K562 (cell line): ENCODE measurements at regions not wholly inside any gene's neighbourhood (a gene's known extent, or its start where the extent isn't known, plus 50 kb on each side); places are given as distances from the start of the nearest gene placed in this dataset.

ENCODE experiments used
- ATAC-seq: fragments of 200-7000 bp; cut with Tn5 transposase; 3 replicates; pipeline ENCODE4 v1.9.1; 2020; ENCODE audit warnings: moderate library complexity
- BruUV-seq: library from RNA; stranded (reverse); fragments of 400-500 nt; replicated peaks from 2 replicates; lab custom pipeline; 2021; lab: Mats Ljungman, UMichigan
- CTCF ChIA-PET: fragments of 300-600 bp; formaldehyde crosslinking; extraction: SDS; loops from one replicate; lab custom pipeline; 2021; ENCODE audit warnings: low intra/inter-chr PET ratio; lab: Yijun Ruan, JAX
- POLR2A ChIA-PET: fragments of 300-600, 350-650 bp; sonication (Branson Sonifier 250); formaldehyde crosslinking; extraction: SDS; loops from one replicate; lab custom pipeline; 2021; ENCODE audit warnings: antibody characterized with exemption, inconsistent platforms; lab: Yijun Ruan, JAX
- DNase-seq, 4 experiments: peaks; one replicate each; pipeline versions ENCODE4 v3.0.0 to v3.0.0-alpha.2; 2011 to 2018; ENCODE audit warnings: low spot score in 3 of 4, mixed read lengths in 3 of 4; ENCODE audit errors: extremely low read depth in 1 of 4
- FAIRE-seq: peaks from 2 replicates; lab custom pipeline; 2011; peaks lifted over from hg19 to GRCh38; lab: Jason Lieb, UNC
- H2AFZ ChIP-seq: 2 replicates; pipeline ENCODE4 v1.6.0; 2011; ENCODE audit warnings: low read depth, low read length, control low read depth, inconsistent platforms
- H3K27ac ChIP-seq: fragments of 200-600 bp; 3 replicates; pipeline ENCODE4 v1.8.0; 2011; ENCODE audit warnings: low read depth, mild to moderate bottlenecking, control low read depth, inconsistent platforms, low read length, moderate library complexity, mixed read lengths; ENCODE audit errors: extremely low read depth
- H3K27me3 ChIP-seq, 2 experiments: fragments of 300-600 bp in 1 of 2; 2 replicates in 1 of 2; 3 replicates in 1 of 2; pipeline versions ENCODE4 v1.6.0 to v1.8.0; 2011; ENCODE audit warnings: inconsistent platforms in 2 of 2, low read length in 2 of 2, mild to moderate bottlenecking in 1 of 2, mixed read lengths in 1 of 2, moderate library complexity in 1 of 2; ENCODE audit not compliant: control insufficient read depth in 2 of 2, insufficient read depth in 2 of 2
- H3K36me3 ChIP-seq: fragments of 300-600 bp; 3 replicates; pipeline ENCODE4 v1.8.0; 2011; ENCODE audit warnings: mild to moderate bottlenecking, low read length, inconsistent platforms; ENCODE audit not compliant: control insufficient read depth, insufficient read depth
- H3K4me1 ChIP-seq, 2 experiments: fragments of 200-600 bp in 1 of 2; replicated peaks in 1 of 2; 2 replicates in 1 of 2; 3 replicates in 1 of 2; pipeline versions ENCODE4 v1.5.1 to v1.8.0; 2011; ENCODE audit warnings: inconsistent platforms in 2 of 2, low read length in 2 of 2, mild to moderate bottlenecking in 1 of 2, mixed read lengths in 1 of 2, moderate library complexity in 1 of 2; ENCODE audit not compliant: control insufficient read depth in 2 of 2, insufficient read depth in 2 of 2
- H3K4me2 ChIP-seq: 2 replicates; pipeline ENCODE4 v1.6.1; 2011; ENCODE audit warnings: low read length, control low read depth, inconsistent platforms, mixed read lengths; ENCODE audit not compliant: insufficient read depth
- H3K4me3 ChIP-seq: fragments of 200-600 bp; sonication (generic), shearing (Covaris generic); 2 replicates; pipeline ENCODE4 v1.5.1; 2016; ENCODE audit warnings: control low read depth, inconsistent platforms
- H3K79me2 ChIP-seq: fragments of 200-600 bp; 3 replicates; pipeline ENCODE4 v1.8.0; 2011; ENCODE audit warnings: low read length, inconsistent platforms; ENCODE audit not compliant: control insufficient read depth, insufficient read depth
- H3K9ac ChIP-seq, 2 experiments: 2 replicates each; pipeline versions ENCODE4 v1.6.0 to v1.6.1; 2011; ENCODE audit warnings: low read depth in 2 of 2, low read length in 2 of 2, control low read depth in 1 of 2, inconsistent platforms in 1 of 2, mild to moderate bottlenecking in 1 of 2, mixed read lengths in 1 of 2; ENCODE audit not compliant: insufficient read depth in 1 of 2
- H3K9me1 ChIP-seq: one replicate; pipeline ENCODE4 v1.6.0; 2011; ENCODE audit warnings: inconsistent platforms, mild to moderate bottlenecking, low read length, moderate library complexity; ENCODE audit not compliant: control insufficient read depth, insufficient read depth
- H3K9me3 ChIP-seq: replicated peaks from 2 replicates; pipeline ENCODE4 v1.5.1; 2011; ENCODE audit warnings: low read depth, low read length, inconsistent platforms; ENCODE audit not compliant: control insufficient read depth, insufficient read depth
- H4K20me1 ChIP-seq: replicated peaks from 2 replicates; pipeline ENCODE4 v1.6.1; 2011; ENCODE audit warnings: low read length, inconsistent platforms, mixed read lengths; ENCODE audit not compliant: control insufficient read depth, insufficient read depth
- ATF7 ChIP-seq: fragments of 450-650 bp; IDR thresholded peaks from 2 replicates; pipeline ENCODE4 v1.7.1; 2014; ENCODE audit warnings: mild to moderate bottlenecking, moderate library complexity
- DEAF1 ChIP-seq: fragments of 450-650 bp; formaldehyde crosslinking; IDR thresholded peaks from 2 replicates; pipeline ENCODE4 v1.4.0; 2020; ENCODE audit warnings: mild to moderate bottlenecking, moderate library complexity
- ETV1 ChIP-seq: fragments of 450-650 bp; conservative IDR thresholded peaks from 2 replicates; pipeline ENCODE4 v1.6.1; 2016; ENCODE audit warnings: missing genetic modification characterization, control low read depth, low read depth, missing compliant biosample characterization
- ID3 ChIP-seq, 2 experiments: fragments of 250-450 bp in 1 of 2; fragments of 450-650 bp in 1 of 2; sonication (Bioruptor Pico) in 1 of 2; IDR thresholded peaks; 2 replicates each; pipeline versions ENCODE4 v1.6.1 to v1.8.0; 2016 to 2021; ENCODE audit warnings: mild to moderate bottlenecking in 2 of 2, moderate library complexity in 2 of 2, missing compliant biosample characterization in 1 of 2, missing genetic modification characterization in 1 of 2
- KDM1A ChIP-seq, 2 experiments: fragments of 450-650 bp; IDR thresholded peaks; 2 replicates each; pipeline ENCODE4 v1.6.1; 2016; ENCODE audit warnings: mild to moderate bottlenecking in 2 of 2
- KDM4B ChIP-seq, 2 experiments: fragments of 450-650 bp in 1 of 2; sonication (generic) in 1 of 2; IDR thresholded peaks; 2 replicates each; pipeline ENCODE4 v1.6.1; 2016 to 2017; ENCODE audit warnings: borderline replicate concordance in 2 of 2, antibody characterized with exemption in 1 of 2, low read depth in 1 of 2, mild to moderate bottlenecking in 1 of 2
- NBN ChIP-seq: fragments of 450-650 bp; IDR thresholded peaks from 2 replicates; pipeline ENCODE4 v1.6.1; 2016; ENCODE audit warnings: low read depth, mild to moderate bottlenecking
- NFE2 ChIP-seq: IDR thresholded peaks from 2 replicates; pipeline ENCODE4 v1.6.1; 2014; ENCODE audit warnings: antibody characterized with exemption, low read depth
- STAG1 ChIP-seq: sonication (generic); formaldehyde crosslinking; IDR thresholded peaks from 2 replicates; pipeline ENCODE4 v1.5.0; 2020; ENCODE audit warnings: missing genetic modification reagents, borderline replicate concordance
- TEAD4 ChIP-seq, 2 experiments: sonication (generic) in 1 of 2; formaldehyde crosslinking in 1 of 2; IDR thresholded peaks; 2 replicates each; pipeline versions ENCODE4 v1.6.1 to v1.8.0; 2012 to 2022; ENCODE audit warnings: borderline replicate concordance in 1 of 2, inconsistent platforms in 1 of 2, low read length in 1 of 2, mild to moderate bottlenecking in 1 of 2, missing genetic modification reagents in 1 of 2
- TOE1 ChIP-seq, 2 experiments: fragments of 450-650 bp in 1 of 2; sonication (generic) in 1 of 2; formaldehyde crosslinking in 1 of 2; IDR thresholded peaks; 2 replicates each; pipeline versions ENCODE4 v1.7.1 to v1.8.0; 2016 to 2022; ENCODE audit warnings: borderline replicate concordance in 2 of 2, mild to moderate bottlenecking in 2 of 2, antibody characterized with exemption in 1 of 2, inconsistent platforms in 1 of 2, low read depth in 1 of 2, missing genetic modification reagents in 1 of 2, moderate library complexity in 1 of 2
- ZEB2 ChIP-seq: fragments of 450-650 bp; IDR thresholded peaks from 2 replicates; pipeline ENCODE4 v1.6.1; 2016
- ZNF263 ChIP-seq: sonication (generic); formaldehyde crosslinking; IDR thresholded peaks from 2 replicates; pipeline ENCODE4 v1.8.0; 2022; ENCODE audit warnings: mild to moderate bottlenecking, missing genetic modification reagents, borderline replicate concordance
- WGBS: fragments of 100-300 bp; shearing (Covaris generic); methylation state at CpG from one replicate; pipeline ENCODE4 v1.1.6; 2016; ENCODE audit warnings: low coverage, mixed read lengths; ENCODE audit not compliant: insufficient coverage; ENCODE audit errors: missing lambda C conversion rate; 5-methylcytosine and 5-hydroxymethylcytosine counted together
- in situ Hi-C: fragments of 300-500 bp; cut with MboI; formaldehyde crosslinking; loops from 4 replicates; pipeline ENCODE4 v1.15.0; 2018; ENCODE audit warnings: inconsistent platforms, mixed read lengths
- intact Hi-C: fragments of 100-400 bp; cut with micrococcal nuclease; formaldehyde crosslinking; loops from 2 replicates; pipeline ENCODE4 v1.14.2; 2022

- Histone ChIP-seq H3K4me2 (peak overlapping the region; percentile 22; the same call in 1 of the 2 replicates), H3K9me1 (no peaks in the 10 kb centered on the region), H3K27ac (no peak overlapping the region), H3K27me3 (no peaks in the 10 kb centered on the region; a peak in 1 of 5 replicates), H4K20me1 (no peaks in the 10 kb centered on the region), H3K9me3 (no peaks in the 10 kb centered on the region), H3K9ac (peak overlapping the region in 1 of 2 experiments; percentile 23; a peak in 2 of 4 replicates), H3K36me3 (no peaks in the 10 kb centered on the region), H3K79me2 (no peaks in the 10 kb centered on the region), H3K4me3 (no peak overlapping the region), H3K4me1 (peaks cover 10 to 19% of the 10 kb centered on the region in 2 experiments), H2AFZ (peak overlapping the region; percentile 88)
- 67% methylated on average over 21 of the region's 22 CpGs for WGBS
- ATAC-seq (peak; percentile 95), DNase-seq (peak; percentile 39 to 84 (median 59)), FAIRE-seq (peak; percentile 78)
- ChIA-PET POLR2A (interaction anchor here (0.6 to 1.0 kb wide), 3 partner anchors 9 to 85 kb away, joined by 3 to 4 read pairs (median 3); no protein-coding TSS in a partner anchor), CTCF (no interaction called here)
- BruUV-seq, result no TSS peak
- in situ Hi-C loops (no loop called here), intact Hi-C loops (no loop called here)
- TF ChIP-seq ZEB2, result 0 out of 2 replicates have a peak, but pooled peaks have one; percentile 30
- 0 out of 2 replicates have a peak, but pooled peaks have one; percentile 52 for TF ChIP-seq ETV1 (tag)
- 0 out of 2 replicates have a peak, but pooled peaks have one; percentile 35 for TF ChIP-seq NBN
- TF ChIP-seq STAG1 (CRISPR knock-in tag), result no peak
- no peak for TF ChIP-seq DEAF1 (CRISPR knock-in tag)
- TF ChIP-seq NFE2, result no peak
- no peak for TF ChIP-seq TOE1 (IDR thresholded peaks at IDR 0.05; ENCODE audit: borderline replicate concordance)
- TF ChIP-seq TOE1 (CRISPR knock-in tag; IDR thresholded peaks at IDR 0.05; ENCODE audit: borderline replicate concordance, low read depth), result no peak
- TF ChIP-seq ZNF263, result peak; percentile 44; the same call in 1 of the 2 replicates
- TF ChIP-seq ATF7, result peak; percentile 46; the same call in 1 of the 2 replicates
- no peak for TF ChIP-seq KDM4B (IDR thresholded peaks at IDR 0.05; ENCODE audit: borderline replicate concordance in 2 of 2, low read depth in 1 of 2)
- TF ChIP-seq KDM1A (IDR thresholded peaks at IDR 0.05), result peak; percentile 86
- peak; percentile 57; the same call in 1 of the 2 replicates for TF ChIP-seq TEAD4 (IDR thresholded peaks at IDR 0.05; ENCODE audit: low read length)
- TF ChIP-seq TEAD4 (CRISPR knock-in tag; IDR thresholded peaks at IDR 0.05; ENCODE audit: borderline replicate concordance), result no peak
- TF ChIP-seq ID3 (CRISPR knock-in tag; IDR thresholded peaks at IDR 0.05), result no peak
- TF ChIP-seq ID3 (tag; IDR thresholded peaks at IDR 0.05), result no peak
Observed at GRCh38 chr1:226798427-226799411, 59.6 kb upstream of the ITPKB start.
